SK-N-SH treated with all-trans-retinoic acid at 6 μM for 48 hours (cell line): ENCODE measurements at regions not wholly inside any gene's neighbourhood (a gene's known extent, or its start where the extent isn't known, plus 50 kb on each side); places are given as distances from the start of the nearest gene placed in this dataset.

Experiments used
- ATAC-seq: fragments of 200-7000 bp; cut with Tn5 transposase; 3 replicates; pipeline ENCODE4 v1.9.1; 2020; ENCODE audit warnings: mild to moderate bottlenecking, moderate library complexity
- ARNTL ChIP-seq: fragments of 450-650 bp; formaldehyde crosslinking; IDR thresholded peaks from 2 replicates; pipeline ENCODE4 v1.5.0; 2020; ENCODE audit warnings: low read depth, mild to moderate bottlenecking, moderate library complexity, borderline replicate concordance
- BACH2 ChIP-seq: fragments of 250-450 bp; sonication (Bioruptor Pico); IDR thresholded peaks from 2 replicates; pipeline ENCODE4 v1.9.0; 2021; ENCODE audit warnings: mild to moderate bottlenecking, borderline replicate concordance
- CREB5 ChIP-seq: fragments of 250-450 bp; sonication (Bioruptor Pico); IDR thresholded peaks from 2 replicates; pipeline ENCODE4 v1.5.1; 2020; ENCODE audit warnings: low read depth, mild to moderate bottlenecking, moderate library complexity
- CSDC2 ChIP-seq: fragments of 250-450 bp; sonication (Bioruptor Pico); IDR thresholded peaks from 2 replicates; pipeline ENCODE4 v1.5.0; 2020; ENCODE audit warnings: mild to moderate bottlenecking, moderate library complexity
- CSRNP3 ChIP-seq: fragments of 250-450 bp; sonication (Bioruptor Pico); IDR thresholded peaks from 2 replicates; pipeline ENCODE4 v1.5.1; 2021; ENCODE audit warnings: mild to moderate bottlenecking, moderate library complexity
- ESRRG ChIP-seq: fragments of 250-450 bp; sonication (Bioruptor Pico); IDR thresholded peaks from 2 replicates; pipeline ENCODE4 v1.6.1; 2021; ENCODE audit warnings: mild to moderate bottlenecking
- GLIS3 ChIP-seq: fragments of 250-450 bp; sonication (Bioruptor Pico); IDR thresholded peaks from 2 replicates; pipeline ENCODE4 v1.5.0; 2020; ENCODE audit warnings: mild to moderate bottlenecking, moderate library complexity
- ISL1 ChIP-seq: fragments of 250-450 bp; sonication (Bioruptor Pico); IDR thresholded peaks from 2 replicates; pipeline ENCODE4 v2.1.2; 2022; ENCODE audit warnings: mild to moderate bottlenecking, moderate library complexity
- OSR1 ChIP-seq: fragments of 250-450 bp; sonication (Bioruptor Pico); IDR thresholded peaks from 2 replicates; pipeline ENCODE4 v1.8.0; 2022; ENCODE audit warnings: moderate library complexity, mild to moderate bottlenecking, inconsistent platforms
- PATZ1 ChIP-seq: fragments of 250-450 bp; sonication (Bioruptor Pico); IDR thresholded peaks from 2 replicates; pipeline ENCODE4 v1.8.0; 2020; ENCODE audit warnings: mild to moderate bottlenecking, moderate library complexity, borderline replicate concordance
- POU6F1 ChIP-seq: fragments of 250-450 bp; sonication (Bioruptor Pico); IDR thresholded peaks from 2 replicates; pipeline ENCODE4 v1.8.0; 2021; ENCODE audit warnings: low read depth, mild to moderate bottlenecking, moderate library complexity, borderline replicate concordance
- PPARA ChIP-seq: fragments of 250-450 bp; sonication (Bioruptor Pico); IDR thresholded peaks from 2 replicates; pipeline ENCODE4 v1.5.0; 2020; ENCODE audit warnings: mild to moderate bottlenecking, borderline replicate concordance
- RARB ChIP-seq: fragments of 250-450 bp; sonication (Bioruptor Pico); IDR thresholded peaks from 2 replicates; pipeline ENCODE4 v1.8.0; 2021; ENCODE audit warnings: mild to moderate bottlenecking, moderate library complexity
- SNAI2 ChIP-seq: fragments of 250-450 bp; sonication (Bioruptor Pico); IDR thresholded peaks from 2 replicates; pipeline ENCODE4 v1.5.0; 2020; ENCODE audit warnings: mild to moderate bottlenecking, moderate library complexity
- TCF4 ChIP-seq: fragments of 250-450 bp; sonication (Bioruptor Pico); IDR thresholded peaks from 2 replicates; pipeline ENCODE4 v1.8.0; 2021; ENCODE audit warnings: mild to moderate bottlenecking, moderate library complexity, borderline replicate concordance
- TOX ChIP-seq: fragments of 250-450 bp; sonication (Bioruptor Pico); IDR thresholded peaks from 2 replicates; pipeline ENCODE4 v1.8.0; 2021; ENCODE audit warnings: mild to moderate bottlenecking, moderate library complexity, borderline replicate concordance
- TSHZ2 ChIP-seq: fragments of 250-450 bp; sonication (Bioruptor Pico); IDR thresholded peaks from 2 replicates; pipeline ENCODE4 v1.5.0; 2020; ENCODE audit warnings: mild to moderate bottlenecking, moderate library complexity
- ZFP3 ChIP-seq: fragments of 250-450 bp; sonication (Bioruptor Pico); IDR thresholded peaks from 2 replicates; pipeline ENCODE4 v1.5.0; 2020; ENCODE audit warnings: mild to moderate bottlenecking, moderate library complexity
- ZFP30 ChIP-seq: fragments of 450-650 bp; formaldehyde crosslinking; IDR thresholded peaks from 2 replicates; pipeline ENCODE4 v1.5.0; 2022; ENCODE audit warnings: mild to moderate bottlenecking, moderate library complexity
- ZNF70 ChIP-seq: fragments of 450-650 bp; formaldehyde crosslinking; IDR thresholded peaks from 2 replicates; pipeline ENCODE4 v1.5.0; 2020; ENCODE audit warnings: mild to moderate bottlenecking, moderate library complexity
- ZNF8 ChIP-seq: fragments of 450-650 bp; formaldehyde crosslinking; IDR thresholded peaks from 2 replicates; pipeline ENCODE4 v1.5.0; 2020; ENCODE audit warnings: mild to moderate bottlenecking, moderate library complexity

GRCh38 chr11:41795004-41795403, 335.6 kb upstream of the LRRC4C start:
- ATAC-seq, result no peak
- TF ChIP-seq TCF4 (CRISPR knock-in tag) (no peak), BACH2 (CRISPR knock-in tag) (no peak), CREB5 (CRISPR knock-in tag) (no peak), GLIS3 (no peak), PATZ1 (CRISPR knock-in tag) (no peak), ZNF8 (CRISPR knock-in tag) (no peak), ZFP30 (CRISPR knock-in tag) (no peak), POU6F1 (CRISPR knock-in tag) (no peak), SNAI2 (CRISPR knock-in tag) (no peak), ARNTL (CRISPR knock-in tag) (no peak), CSDC2 (CRISPR knock-in tag) (no peak), TOX (CRISPR knock-in tag) (no peak), ISL1 (CRISPR knock-in tag) (no peak), ZFP3 (CRISPR knock-in tag) (no peak), TSHZ2 (CRISPR knock-in tag) (no peak), PPARA (CRISPR knock-in tag) (no peak), ESRRG (CRISPR knock-in tag) (no peak), ZNF70 (no peak)

- no peak for TF ChIP-seq PPARA (CRISPR knock-in tag)
- TF ChIP-seq ARNTL (CRISPR knock-in tag), result no peak
- no peak for TF ChIP-seq CREB5 (CRISPR knock-in tag)
- no peak for TF ChIP-seq RARB
- TF ChIP-seq CSDC2 (CRISPR knock-in tag), result no peak
- no peak for TF ChIP-seq PATZ1 (CRISPR knock-in tag)
- no peak for TF ChIP-seq OSR1 (CRISPR knock-in tag)
- TF ChIP-seq TCF4 (CRISPR knock-in tag), result no peak
- TF ChIP-seq CSRNP3 (CRISPR knock-in tag), result no peak
- no peak for TF ChIP-seq ZFP3 (CRISPR knock-in tag)
- TF ChIP-seq ZNF8 (CRISPR knock-in tag), result no peak
- no peak for TF ChIP-seq BACH2 (CRISPR knock-in tag)
- TF ChIP-seq ISL1 (CRISPR knock-in tag), result no peak
- TF ChIP-seq ZFP30 (CRISPR knock-in tag), result no peak
- no peak for TF ChIP-seq GLIS3
- no peak for ATAC-seq
Measured at GRCh38 chr11:41799754-41800153, 340.3 kb upstream of the LRRC4C start.
